NCI-H748 (cell line): ENCODE measurements at regions not wholly inside any gene's neighbourhood (a gene's known extent, or its start where the extent isn't known, plus 50 kb on each side); places are given as distances from the start of the nearest gene placed in this dataset.
"Not testable (repeated sequence)": the region's sequence is repeated elsewhere in the genome, so short reads cannot be mapped to it uniquely, and the experiment has no call there.

Source experiments
- DNase-seq: peaks from one replicate; lab custom pipeline; 2025; ENCODE audit not compliant: unreplicated experiment; lab: John Stamatoyannopoulos, UW

GRCh38 chr13:55178582-55178981, 1962.1 kb upstream of the PRR20A start:
- DNase-seq = not testable (repeated sequence)

- DNase-seq = no peak
Measured at GRCh38 chr13:55190996-55191395, 1949.7 kb upstream of the PRR20A start.

GRCh38 chr13:55199134-55199533, 1941.6 kb upstream of the PRR20A start:
- DNase-seq = peak; percentile 66

GRCh38 chr13:55214841-55215345, 1925.8 kb upstream of the PRR20A start:
- peak; percentile 15 for DNase-seq

- no peak for DNase-seq
Measured at GRCh38 chr13:55219538-55219937, 1921.2 kb upstream of the PRR20A start.

GRCh38 chr13:55229906-55230569, 1910.7 kb upstream of the PRR20A start:
- DNase-seq = no peak

DNA sequence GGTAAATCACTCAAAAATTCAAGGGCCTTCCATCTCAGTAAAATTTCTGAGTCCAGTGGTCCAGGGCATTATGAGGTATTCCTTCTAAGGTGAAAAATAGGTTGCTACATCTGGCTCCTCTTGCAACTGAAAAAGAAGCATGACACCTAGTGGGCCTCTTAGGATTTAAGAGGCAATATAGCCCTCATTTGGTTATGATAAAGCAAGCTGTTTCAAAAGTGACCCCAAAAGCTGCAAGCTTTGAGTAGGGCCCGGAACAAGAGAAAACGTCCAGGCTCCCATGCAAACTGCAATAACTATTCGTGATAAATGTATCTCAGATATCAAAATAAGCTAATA, 1910.2 kb upstream of the PRR20A start:
- DNase-seq = peak; percentile 13

DNA sequence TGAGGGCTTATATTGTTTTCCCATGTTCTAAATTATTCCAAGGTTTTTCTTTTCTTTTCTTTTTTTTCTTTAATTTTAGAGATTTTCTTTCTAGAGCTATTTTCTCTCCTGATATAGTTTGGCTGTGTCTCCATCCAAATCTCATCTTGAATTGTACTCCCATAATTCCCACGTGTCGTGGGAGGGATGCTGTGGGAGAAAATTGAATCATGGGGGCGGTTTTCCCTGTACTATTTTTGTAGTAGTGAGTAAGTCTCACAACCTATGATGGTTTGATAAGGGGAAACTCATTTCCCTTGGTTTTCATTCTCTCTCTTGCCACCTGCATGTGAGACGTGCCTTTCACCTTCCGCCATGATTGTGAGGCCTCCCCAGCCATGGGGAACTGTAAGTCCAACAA, 1906.4 kb upstream of the PRR20A start:
- no peak for DNase-seq

- DNase-seq = peak; percentile 19
Measured at GRCh38 chr13:55245005-55245644, 1895.6 kb upstream of the PRR20A start.

DNA sequence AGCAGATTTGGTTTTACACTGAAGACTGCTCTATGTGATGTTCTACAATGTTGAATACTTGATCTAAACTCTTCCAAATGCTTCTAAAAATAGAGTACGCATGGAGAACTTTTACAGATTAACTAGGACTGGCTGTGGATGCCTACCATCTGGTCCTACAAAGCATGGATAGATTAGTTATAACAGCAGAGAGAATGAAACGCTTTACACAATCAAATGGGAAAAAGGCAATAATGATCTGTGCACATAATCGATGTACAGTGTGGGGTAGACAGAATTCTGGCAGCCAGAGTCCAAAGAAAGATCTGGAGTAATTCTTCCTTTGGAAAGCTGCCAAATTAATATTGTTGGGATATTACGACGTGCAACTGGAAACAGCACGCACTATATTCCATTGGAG, 1885.5 kb upstream of the PRR20A start:
- DNase-seq = no peak

DNA sequence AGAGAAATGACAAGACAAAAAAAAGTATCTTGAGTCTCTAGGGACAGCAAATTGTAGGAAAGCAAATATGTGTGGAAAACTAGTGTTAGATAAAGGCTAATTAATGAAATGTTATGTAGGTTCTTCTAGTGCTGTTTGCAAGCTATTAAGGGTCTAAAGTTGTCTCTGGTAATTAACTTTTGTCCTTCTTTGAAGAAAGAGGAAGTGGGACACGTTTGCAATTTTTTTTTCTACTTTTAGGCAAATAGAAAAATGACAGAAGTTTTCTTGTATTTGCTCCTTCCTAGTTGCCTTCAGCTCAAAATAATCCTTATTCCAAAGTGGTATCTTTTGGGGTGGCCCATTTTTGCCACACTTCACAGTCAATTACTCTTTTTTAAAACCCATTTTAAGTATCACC, 1877.7 kb upstream of the PRR20A start:
- no peak for DNase-seq

DNA sequence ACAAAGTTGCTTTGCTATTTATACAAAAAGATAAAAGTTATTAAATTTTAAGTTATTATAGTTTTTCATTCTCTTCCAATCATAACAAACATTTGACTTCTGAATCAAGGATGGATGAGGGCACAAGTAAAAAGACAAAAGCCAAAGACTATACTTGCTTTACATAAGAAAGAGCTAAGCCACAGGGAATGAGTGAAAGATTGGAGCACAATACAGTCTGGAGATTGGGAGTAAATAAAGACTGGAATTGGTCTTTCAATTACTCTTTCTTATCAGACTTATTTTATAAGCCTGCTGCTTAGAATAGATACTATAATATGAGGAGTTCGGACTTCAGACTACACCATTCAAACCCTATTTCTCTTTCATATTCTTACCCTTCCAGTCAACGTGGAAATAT, 1874.1 kb upstream of the PRR20A start:
- DNase-seq = no peak

- DNase-seq = no peak
Measured at GRCh38 chr13:55298201-55298600, 1842.5 kb upstream of the PRR20A start.

DNA sequence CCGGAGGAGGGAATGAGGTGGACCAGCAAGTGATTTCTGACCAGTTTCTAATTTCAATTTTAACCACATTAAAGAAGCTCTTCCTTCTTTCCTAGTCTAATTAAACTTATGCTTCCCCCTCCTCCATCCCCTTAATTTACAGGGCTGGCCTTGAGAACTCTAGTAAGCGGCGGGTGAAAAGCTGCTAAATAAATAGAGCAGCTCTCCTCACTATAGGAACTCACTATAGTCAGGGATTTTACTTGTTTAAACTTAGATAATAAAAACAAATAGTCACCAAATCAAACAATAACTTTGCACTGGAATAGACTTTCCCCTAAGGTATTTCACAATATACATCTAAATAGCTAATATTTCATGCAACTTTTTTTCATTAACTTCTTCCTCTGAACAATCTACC, 1838.2 kb upstream of the PRR20A start:
- no peak for DNase-seq

- DNase-seq = no peak
Measured at GRCh38 chr13:55307909-55308308, 1832.8 kb upstream of the PRR20A start.

GRCh38 chr13:55341891-55342290, 1798.8 kb upstream of the PRR20A start:
- DNase-seq = no peak

GRCh38 chr13:55345224-55345623, 1795.5 kb upstream of the PRR20A start:
- no peak for DNase-seq

GRCh38 chr13:55347528-55347927, 1793.2 kb upstream of the PRR20A start:
- no peak for DNase-seq

DNA sequence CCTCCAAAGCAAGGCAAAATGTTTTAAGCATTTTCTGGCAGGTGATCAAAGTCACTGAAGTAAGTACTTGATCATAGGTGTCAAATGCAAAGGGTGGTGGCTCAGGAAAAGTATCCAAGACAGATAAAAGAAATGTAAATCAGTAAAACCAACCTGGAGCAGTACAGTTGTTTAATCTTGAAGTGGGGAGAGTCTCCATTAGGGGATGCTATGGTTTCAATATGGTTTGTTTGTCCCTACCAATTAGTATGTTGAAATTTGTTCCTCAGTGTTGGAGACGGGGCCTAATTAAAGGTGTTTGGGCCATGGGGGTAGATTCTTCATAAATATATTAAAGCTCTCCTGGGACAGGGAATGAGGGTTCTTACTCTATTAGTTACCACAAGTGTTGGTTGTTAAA, 1781.7 kb upstream of the PRR20A start:
- DNase-seq = peak; percentile 44

GRCh38 chr13:55361141-55361540, 1779.6 kb upstream of the PRR20A start:
- peak; percentile 39 for DNase-seq

- DNase-seq = no peak
Measured at GRCh38 chr13:55366676-55367075, 1774.0 kb upstream of the PRR20A start.

DNA sequence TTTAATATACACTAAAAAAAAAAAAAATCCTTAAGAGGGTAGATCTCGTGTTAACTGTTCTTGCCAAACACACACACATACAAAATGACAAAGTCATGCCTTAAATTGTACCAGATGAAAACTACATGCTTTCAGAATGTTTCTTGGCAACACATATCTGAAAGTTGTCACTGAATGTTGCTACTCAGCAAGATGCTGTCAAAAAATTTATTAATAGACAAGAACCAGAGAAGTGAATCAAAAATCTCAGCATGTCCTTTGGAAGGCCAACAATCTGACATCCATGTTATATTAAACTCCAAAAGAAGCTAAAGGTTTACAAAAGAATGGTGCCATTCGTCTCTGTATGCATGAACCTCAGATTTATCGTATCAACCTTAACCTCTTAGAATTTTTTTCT, 1746.2 kb upstream of the PRR20A start:
- no peak for DNase-seq

DNA sequence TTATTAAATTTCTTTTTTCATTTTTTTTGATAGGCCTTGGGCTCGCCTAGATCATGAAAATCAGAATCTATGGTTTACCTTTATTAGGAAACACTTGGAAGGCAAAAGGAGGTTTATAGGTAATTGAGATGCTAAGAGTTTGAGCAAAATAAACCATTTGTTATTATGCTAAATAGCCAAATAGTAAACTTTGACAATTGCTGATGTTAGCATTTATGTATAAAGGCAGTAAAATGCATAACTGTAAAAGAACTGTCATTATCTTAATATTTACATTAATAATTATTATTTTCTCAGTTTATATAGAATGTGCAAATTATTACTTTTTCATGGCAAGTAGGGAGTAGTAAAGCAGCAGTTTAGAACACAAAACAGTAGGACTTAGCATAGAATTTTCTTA, 1737.8 kb upstream of the PRR20A start:
- no peak for DNase-seq
